Rectal smooth muscle tissue (tissue), 1 donor: ENCODE measurements at regions not wholly inside any gene's neighbourhood (a gene's known extent, or its start where the extent isn't known, plus 50 kb on each side); places are given as distances from the start of the nearest gene placed in this dataset.

ENCODE experiments used
- H3K27ac ChIP-seq: one replicate; pipeline ENCODE4 v1.7.0; 2013; ENCODE audit warnings: low read depth, low read length, inconsistent platforms
- H3K27me3 ChIP-seq: one replicate; pipeline ENCODE4 v1.7.0; 2013; ENCODE audit warnings: low read length; ENCODE audit not compliant: control insufficient read depth, insufficient read depth
- H3K36me3 ChIP-seq: one replicate; pipeline ENCODE4 v1.7.0; 2013; ENCODE audit warnings: low read length; ENCODE audit not compliant: control insufficient read depth, insufficient read depth
- H3K4me1 ChIP-seq: one replicate; pipeline ENCODE4 v1.7.0; 2013; ENCODE audit warnings: low read length; ENCODE audit not compliant: control insufficient read depth, insufficient read depth
- H3K4me3 ChIP-seq: one replicate; pipeline ENCODE4 v1.7.0; 2013; ENCODE audit warnings: low read length
- H3K9ac ChIP-seq: one replicate; pipeline ENCODE4 v1.7.0; 2013; ENCODE audit warnings: low read length

GRCh38 chr10:21270976-21271375 lies 254.5 kb downstream of the SKIDA1 start:
- H3K27ac ChIP-seq = no peak overlapping the region
- H3K4me1 ChIP-seq = no peaks in the 10 kb centered on the region
- no peaks in the 10 kb centered on the region for H3K27me3 ChIP-seq
- no peak overlapping the region for H3K4me3 ChIP-seq
- no peaks in the 10 kb centered on the region for H3K36me3 ChIP-seq
- H3K9ac ChIP-seq = no peak overlapping the region

GRCh38 chr10:21269289-21269688 lies 256.2 kb downstream of the SKIDA1 start:
- no peak overlapping the region for H3K27ac ChIP-seq
- H3K4me1 ChIP-seq = no peaks in the 10 kb centered on the region
- H3K36me3 ChIP-seq = no peaks in the 10 kb centered on the region
- no peaks in the 10 kb centered on the region for H3K27me3 ChIP-seq
- no peak overlapping the region for H3K4me3 ChIP-seq
- H3K9ac ChIP-seq = no peak overlapping the region

GRCh38 chr10:21265622-21266021 lies 259.9 kb downstream of the SKIDA1 start:
- Histone ChIP-seq H3K27ac (no peak overlapping the region), H3K4me1 (no peaks in the 10 kb centered on the region), H3K27me3 (no peaks in the 10 kb centered on the region), H3K9ac (no peak overlapping the region), H3K4me3 (no peak overlapping the region), H3K36me3 (no peaks in the 10 kb centered on the region)

GRCh38 chr10:21264271-21264670 lies 261.2 kb downstream of the SKIDA1 start:
- Histone ChIP-seq H3K27me3 (no peaks in the 10 kb centered on the region), H3K36me3 (no peaks in the 10 kb centered on the region), H3K9ac (no peak overlapping the region), H3K27ac (no peak overlapping the region), H3K4me3 (no peak overlapping the region), H3K4me1 (no peaks in the 10 kb centered on the region)

DNA sequence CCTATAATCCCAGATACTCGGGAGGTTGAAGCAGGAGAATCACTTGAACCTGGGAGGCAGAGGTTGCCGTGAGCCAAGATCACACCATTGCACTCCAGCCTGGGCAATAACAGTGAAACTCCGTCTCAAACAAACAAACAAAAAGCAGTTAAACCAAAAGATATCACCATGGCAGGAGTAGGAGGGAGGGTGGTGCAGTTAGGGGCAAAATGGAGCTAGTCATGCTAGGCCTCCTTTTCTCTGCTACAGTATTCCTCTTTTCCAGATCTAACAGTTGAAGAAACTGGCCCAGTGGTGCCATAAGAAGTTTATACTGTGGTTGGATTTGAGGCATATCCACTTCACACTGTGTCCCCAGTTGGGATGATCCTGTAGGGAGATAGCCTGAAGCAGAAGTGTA lies 261.6 kb downstream of the SKIDA1 start:
- Histone ChIP-seq H3K4me1 (no peaks in the 10 kb centered on the region), H3K4me3 (no peak overlapping the region), H3K9ac (no peak overlapping the region), H3K27ac (no peak overlapping the region), H3K36me3 (no peaks in the 10 kb centered on the region), H3K27me3 (no peaks in the 10 kb centered on the region)

- Histone ChIP-seq H3K4me1 (no peaks in the 10 kb centered on the region), H3K9ac (no peak overlapping the region), H3K4me3 (no peak overlapping the region), H3K27ac (no peak overlapping the region), H3K27me3 (no peaks in the 10 kb centered on the region), H3K36me3 (no peaks in the 10 kb centered on the region)
Observed at GRCh38 chr10:21263263-21263803, 262.1 kb downstream of the SKIDA1 start.

GRCh38 chr10:21261842-21262294 lies 263.6 kb downstream of the SKIDA1 start:
- Histone ChIP-seq H3K4me3 (no peak overlapping the region), H3K27me3 (no peaks in the 10 kb centered on the region), H3K36me3 (no peaks in the 10 kb centered on the region), H3K9ac (no peak overlapping the region), H3K4me1 (no peaks in the 10 kb centered on the region), H3K27ac (no peak overlapping the region)

GRCh38 chr10:21260506-21261149 lies 264.9 kb downstream of the SKIDA1 start:
- Histone ChIP-seq H3K4me1 (no peaks in the 10 kb centered on the region), H3K27ac (no peak overlapping the region), H3K4me3 (no peak overlapping the region), H3K9ac (no peak overlapping the region), H3K36me3 (no peaks in the 10 kb centered on the region), H3K27me3 (no peaks in the 10 kb centered on the region)

- Histone ChIP-seq H3K4me3 (no peak overlapping the region), H3K9ac (no peak overlapping the region), H3K27ac (no peak overlapping the region), H3K4me1 (no peaks in the 10 kb centered on the region), H3K27me3 (no peaks in the 10 kb centered on the region), H3K36me3 (no peaks in the 10 kb centered on the region)
Observed at GRCh38 chr10:21260066-21260465, 265.4 kb downstream of the SKIDA1 start.

DNA sequence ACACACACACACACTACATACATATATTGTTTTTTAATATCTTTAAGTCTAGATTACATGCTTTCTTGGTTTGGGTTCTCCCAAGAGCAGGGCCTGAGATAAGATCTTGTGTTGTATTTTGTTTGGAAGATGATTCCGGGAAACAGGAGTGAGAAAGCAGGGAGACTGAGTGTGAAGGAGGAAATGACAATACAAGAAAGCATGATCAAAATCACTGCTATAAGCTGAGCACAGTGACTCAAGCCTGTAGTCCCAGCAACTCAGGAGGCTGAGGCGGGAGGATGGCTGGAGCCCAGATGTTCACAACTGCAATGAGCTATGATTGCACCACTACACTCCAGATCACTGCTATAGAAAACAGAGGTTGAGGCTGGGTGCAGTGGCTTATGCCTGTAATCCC lies 267.6 kb downstream of the SKIDA1 start:
- Histone ChIP-seq H3K27ac (no peak overlapping the region), H3K36me3 (no peaks in the 10 kb centered on the region), H3K4me1 (no peaks in the 10 kb centered on the region), H3K27me3 (no peaks in the 10 kb centered on the region), H3K9ac (no peak overlapping the region), H3K4me3 (no peak overlapping the region)

DNA sequence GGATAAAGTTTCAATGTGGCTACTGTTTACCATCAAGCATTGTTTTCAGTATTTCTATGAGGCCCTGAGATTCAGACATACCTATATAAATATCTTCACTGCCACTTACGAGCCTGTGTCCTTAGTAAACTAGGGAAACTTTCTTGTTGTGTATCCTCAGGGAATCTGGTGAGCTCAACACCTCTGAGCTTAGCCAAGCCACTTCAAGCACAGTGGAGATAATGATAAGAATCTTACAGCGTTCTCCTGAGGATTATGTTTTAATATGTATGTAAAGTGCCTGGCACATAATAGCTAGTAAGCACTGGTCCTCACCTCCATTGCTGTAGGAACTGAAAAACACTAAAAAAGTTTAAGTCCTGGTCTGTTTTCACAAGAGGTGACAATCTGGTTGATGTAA lies 268.3 kb downstream of the SKIDA1 start:
- no peaks in the 10 kb centered on the region for H3K4me1 ChIP-seq
- no peaks in the 10 kb centered on the region for H3K27me3 ChIP-seq
- no peak overlapping the region for H3K27ac ChIP-seq
- no peak overlapping the region for H3K4me3 ChIP-seq
- no peaks in the 10 kb centered on the region for H3K36me3 ChIP-seq
- no peak overlapping the region for H3K9ac ChIP-seq

DNA sequence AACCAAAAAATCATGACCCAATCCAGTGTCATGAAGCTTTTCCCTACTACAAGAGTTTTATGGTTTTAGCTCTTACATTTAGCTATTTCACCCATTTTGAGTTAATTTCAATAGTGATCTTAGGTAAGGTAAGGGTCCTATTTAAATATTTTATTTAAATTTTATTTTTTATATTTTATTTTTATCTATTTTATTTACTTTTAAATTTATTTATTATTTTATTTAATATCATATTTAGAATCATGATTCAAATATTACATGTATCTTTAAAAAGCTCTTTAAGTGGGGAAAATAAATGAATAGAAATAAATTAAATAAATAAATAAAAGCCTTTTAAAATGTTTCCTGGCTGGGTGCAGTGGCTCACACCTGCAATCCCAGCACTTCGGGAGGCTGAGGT lies 276.0 kb downstream of the SKIDA1 start:
- no peak overlapping the region for H3K27ac ChIP-seq
- no peaks in the 10 kb centered on the region for H3K4me1 ChIP-seq

GRCh38 chr10:21247592-21247991 lies 277.9 kb downstream of the SKIDA1 start:
- Histone ChIP-seq H3K36me3 (no peaks in the 10 kb centered on the region), H3K27ac (no peak overlapping the region), H3K27me3 (no peaks in the 10 kb centered on the region), H3K9ac (no peak overlapping the region), H3K4me1 (no peaks in the 10 kb centered on the region), H3K4me3 (no peak overlapping the region)

More for the DNA sequence above, 276.0 kb downstream of the SKIDA1 start:
- Histone ChIP-seq H3K27me3 (no peaks in the 10 kb centered on the region), H3K36me3 (no peaks in the 10 kb centered on the region), H3K4me3 (no peak overlapping the region), H3K9ac (no peak overlapping the region)
